Ovary (tissue), 3 donors: ENCODE measurements at regions not wholly inside any gene's neighbourhood (a gene's known extent, or its start where the extent isn't known, plus 50 kb on each side); places are given as distances from the start of the nearest gene placed in this dataset.

Experiments
- CTCF ChIP-seq, 3 donors: fragments of 450-650 bp in 2 of 3; fragments of 200-600 bp in 1 of 3; IDR thresholded peaks; one replicate each; pipeline versions ENCODE4 v1.5.1 to v1.8.0; 2016 to 2022; ENCODE audit warnings: antibody characterized with exemption in 3 of 3, mild to moderate bottlenecking in 1 of 3
- POLR2A ChIP-seq: fragments of 450-650 bp; IDR thresholded peaks from one replicate; pipeline ENCODE4 v1.6.1; 2017; ENCODE audit warnings: antibody characterized with exemption, mild to moderate bottlenecking, moderate library complexity
- donor health status: DM: no; HTN: no; CAD: no.

GRCh38 chr7:47066976-47067614, 514.8 kb downstream of the TNS3 start:
- TF ChIP-seq CTCF (IDR thresholded peaks at IDR 0.05) (no peak), POLR2A (no peak)
